GM18909 (cell line): ENCODE measurements at regions not wholly inside any gene's neighbourhood (a gene's known extent, or its start where the extent isn't known, plus 50 kb on each side); places are given as distances from the start of the nearest gene placed in this dataset.

Experiments used
- ATAC-seq: cut with Tn5 transposase; IDR thresholded peaks from one replicate; pipeline ENCODE4 v1.9.1; 2021; ENCODE audit warnings: mild to moderate bottlenecking; ENCODE audit not compliant: unreplicated experiment, poor library complexity

GRCh38 chr9:108182950-108183381 is 672.8 kb downstream of the ACTL7B start:
- ATAC-seq, result peak; percentile 84

DNA sequence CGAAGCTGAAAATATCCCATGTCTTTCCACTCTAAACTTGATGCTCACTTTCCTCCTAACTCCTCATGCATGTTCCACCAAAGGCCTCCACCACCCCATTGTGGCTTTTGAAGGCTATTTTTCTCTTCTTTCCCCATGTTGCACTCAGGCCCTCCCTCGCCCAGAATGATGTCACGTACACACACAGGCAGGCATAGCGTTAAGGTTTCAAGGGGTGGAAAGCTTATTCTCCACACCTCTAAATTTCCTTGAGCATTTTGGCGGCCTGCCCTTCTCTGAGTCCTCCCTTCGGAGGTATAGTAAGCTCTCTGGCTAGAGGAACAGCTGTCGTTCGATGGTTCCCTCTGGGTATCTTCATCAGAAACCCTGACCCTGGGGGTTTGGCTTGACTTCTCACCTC is 673.5 kb downstream of the ACTL7B start:
- no peak for ATAC-seq

GRCh38 chr9:108181441-108181840 is 674.3 kb downstream of the ACTL7B start:
- no peak for ATAC-seq

GRCh38 chr9:108180541-108180940 is 675.2 kb downstream of the ACTL7B start:
- ATAC-seq, result no peak

DNA sequence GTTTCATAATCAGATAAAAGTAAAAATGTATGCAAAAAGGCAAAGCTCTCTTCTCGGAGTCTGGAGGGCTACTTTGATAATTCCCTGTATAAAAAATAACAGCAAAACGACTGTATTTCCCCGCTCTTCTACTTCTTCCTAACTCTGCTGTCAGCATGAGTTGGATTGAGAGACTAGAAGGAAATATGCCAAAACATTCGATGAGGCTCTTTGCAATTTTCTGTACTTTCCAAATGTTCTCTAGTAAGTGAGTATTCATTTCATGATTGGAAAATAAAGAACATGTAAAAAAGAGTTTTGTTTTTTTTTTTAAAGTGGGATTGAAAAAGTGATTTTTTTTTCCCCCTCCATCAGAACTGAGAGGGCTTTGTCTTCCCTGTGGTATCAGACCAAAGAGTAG is 677.5 kb downstream of the ACTL7B start:
- ATAC-seq, result no peak

DNA sequence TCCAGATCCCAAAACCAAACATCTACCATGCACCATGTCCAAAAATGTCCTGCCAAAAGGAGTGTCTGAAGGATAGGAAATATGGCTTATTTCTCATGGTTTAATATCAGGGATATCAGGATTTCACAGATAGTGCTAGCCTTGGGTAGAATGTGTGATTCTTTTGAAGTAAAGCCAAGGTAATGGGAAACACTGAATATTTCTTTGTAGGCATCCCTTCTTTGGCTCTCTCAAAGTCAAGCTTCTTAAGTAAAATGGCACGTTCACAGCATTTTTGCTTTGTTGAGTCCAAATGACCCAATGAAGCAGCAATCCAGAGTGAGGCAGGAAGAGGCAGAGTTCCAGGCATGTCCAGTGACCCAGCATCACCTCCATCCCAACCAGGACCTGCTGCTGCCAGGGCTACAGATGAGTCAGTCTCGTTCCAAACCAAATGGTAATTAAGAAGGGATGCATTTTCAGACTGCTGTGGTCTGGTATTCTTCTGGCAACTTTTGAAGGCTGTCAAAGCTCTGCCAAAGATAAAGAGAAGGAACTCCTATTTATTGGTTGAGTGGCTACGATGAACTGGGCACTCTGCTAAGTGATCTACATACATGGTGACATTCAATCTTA is 678.8 kb upstream of the KLF4 start:
- no peak for ATAC-seq

- ATAC-seq, result no peak
Measured at GRCh38 chr9:108167136-108167900, 677.7 kb upstream of the KLF4 start.

DNA sequence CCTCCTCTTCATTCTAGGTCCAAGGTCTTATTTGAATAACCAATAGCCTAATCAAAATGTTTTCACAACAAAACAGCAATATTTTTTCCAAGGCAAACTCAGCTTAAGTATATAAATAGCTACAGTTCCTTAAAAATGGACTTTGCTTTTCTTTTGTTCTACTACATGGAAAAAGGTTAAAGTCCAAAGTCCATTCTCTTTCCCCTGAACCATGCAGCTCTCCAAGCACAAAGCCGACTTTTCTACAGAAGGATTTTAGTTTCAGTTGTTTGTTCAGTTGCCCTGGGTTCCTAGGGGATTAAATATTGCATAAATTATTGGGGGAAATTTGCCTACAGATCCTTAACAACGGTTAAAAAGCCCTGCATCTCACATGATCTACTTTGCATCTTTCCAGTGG is 677.0 kb upstream of the KLF4 start:
- ATAC-seq, result no peak

- ATAC-seq, result no peak
Measured at GRCh38 chr9:108163321-108164005, 673.9 kb upstream of the KLF4 start.

- ATAC-seq, result no peak
Measured at GRCh38 chr9:108162664-108163063, 673.1 kb upstream of the KLF4 start.

- ATAC-seq, result no peak
Measured at GRCh38 chr9:108161503-108161902, 671.9 kb upstream of the KLF4 start.

DNA sequence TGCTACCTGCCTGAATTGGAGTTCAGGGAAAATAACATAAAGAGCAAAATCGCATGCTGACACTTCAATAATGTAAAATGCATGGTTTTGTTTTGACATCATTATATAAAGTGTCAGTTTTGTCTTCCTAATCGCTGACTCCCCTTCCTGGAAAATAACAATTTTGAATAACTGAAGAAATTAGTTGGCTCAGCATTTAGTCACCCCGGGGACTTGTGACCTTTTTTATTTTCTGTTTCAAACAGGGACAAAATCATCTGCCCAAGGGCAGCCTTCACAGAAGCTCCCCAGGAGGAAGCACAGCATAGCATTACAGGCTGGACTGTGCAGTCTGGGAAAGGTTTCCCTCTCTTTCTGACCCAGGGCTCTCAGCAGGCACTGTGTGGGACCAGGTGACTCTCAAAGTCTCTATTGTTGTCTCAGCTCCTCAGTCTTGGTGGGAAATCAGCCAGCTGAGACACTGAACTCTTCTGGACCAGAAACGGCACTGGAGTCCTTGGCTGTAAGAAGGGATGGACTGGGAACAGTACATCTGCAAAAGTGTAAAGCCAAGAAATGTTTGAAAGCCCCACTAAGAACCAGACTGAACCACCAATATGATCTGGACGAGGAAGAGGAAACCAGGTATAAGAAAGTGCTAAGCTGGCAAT is 671.3 kb upstream of the KLF4 start:
- no peak for ATAC-seq

DNA sequence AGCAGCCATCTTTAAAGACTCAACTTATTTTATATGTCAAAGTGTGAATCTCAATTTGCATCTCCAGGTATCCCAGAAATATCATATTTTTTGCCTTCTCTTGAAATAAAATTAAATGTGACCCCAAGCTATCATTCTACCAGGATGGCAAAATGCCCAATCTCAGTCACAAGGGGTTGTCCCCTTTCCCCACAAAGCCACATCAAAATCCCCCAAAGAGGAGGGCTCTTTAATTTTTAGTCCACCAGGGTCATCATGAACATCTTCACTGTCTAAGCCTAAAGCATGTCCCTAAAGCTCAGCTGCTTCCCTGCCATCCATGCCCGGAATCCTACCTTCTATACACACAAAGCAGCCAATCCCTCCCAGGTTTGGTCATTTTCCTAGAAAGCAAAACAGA is 670.5 kb upstream of the KLF4 start:
- no peak for ATAC-seq

- no peak for ATAC-seq
Measured at GRCh38 chr9:108158236-108158995, 668.8 kb upstream of the KLF4 start.

- ATAC-seq, result no peak
Measured at GRCh38 chr9:108156270-108156998, 666.9 kb upstream of the KLF4 start.

DNA sequence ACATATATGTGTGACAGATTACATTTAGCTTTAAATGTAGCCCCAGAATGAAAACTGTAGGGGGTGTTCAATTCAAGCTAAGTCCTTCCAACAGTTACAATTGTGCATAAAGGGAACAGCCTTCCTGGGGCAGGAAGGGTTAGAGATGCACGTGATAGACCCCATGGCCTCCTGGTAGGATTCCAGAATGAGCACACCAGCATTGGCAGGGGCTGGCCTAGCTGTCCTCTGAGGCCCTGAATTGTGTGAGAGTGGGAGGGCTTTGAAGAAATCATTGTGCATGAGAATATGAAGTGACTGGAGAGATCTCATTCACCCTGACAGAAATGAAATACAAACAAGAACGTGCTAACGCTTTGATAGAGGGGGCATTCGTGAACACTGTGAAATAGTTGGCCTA is 663.8 kb upstream of the KLF4 start:
- no peak for ATAC-seq

DNA sequence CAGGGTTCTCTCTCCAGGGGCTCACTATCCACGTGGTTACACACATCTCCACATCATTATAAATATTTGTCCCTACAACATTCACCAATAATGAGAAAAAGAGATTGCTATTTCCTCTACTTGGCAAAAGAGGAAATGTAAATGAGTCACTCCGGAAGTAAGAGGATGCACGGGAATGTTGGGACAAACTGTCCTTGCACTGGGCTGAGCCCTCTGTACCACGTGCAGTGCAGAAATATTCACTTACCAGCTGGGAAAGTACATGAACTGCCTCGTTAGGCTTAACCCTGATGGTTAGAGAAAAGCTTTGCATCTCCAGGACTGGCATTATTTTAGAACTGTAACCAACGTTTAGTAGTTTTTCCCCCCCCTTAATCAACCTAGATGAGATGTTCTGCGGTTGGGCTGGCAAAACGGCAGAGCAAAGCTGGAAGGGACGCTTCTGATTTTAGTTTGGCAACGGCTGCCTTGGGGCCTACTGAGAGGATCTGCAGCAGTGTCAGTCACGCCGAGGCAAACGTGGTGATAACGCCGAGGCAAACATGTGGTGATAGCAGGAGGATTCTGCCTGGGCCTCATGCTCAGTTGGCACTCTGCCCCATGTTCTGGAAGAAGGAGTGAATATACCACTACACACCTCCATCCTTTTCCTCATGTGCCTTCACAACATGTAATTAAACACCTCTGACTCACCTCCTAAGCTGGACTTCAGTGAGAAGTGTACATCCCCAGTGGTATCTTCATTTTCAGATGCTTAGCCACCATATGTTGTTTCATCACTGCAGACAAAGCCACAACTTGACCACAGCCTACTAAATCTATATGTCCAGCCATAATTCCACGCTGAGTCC is 661.4 kb upstream of the KLF4 start:
- ATAC-seq, result no peak

DNA sequence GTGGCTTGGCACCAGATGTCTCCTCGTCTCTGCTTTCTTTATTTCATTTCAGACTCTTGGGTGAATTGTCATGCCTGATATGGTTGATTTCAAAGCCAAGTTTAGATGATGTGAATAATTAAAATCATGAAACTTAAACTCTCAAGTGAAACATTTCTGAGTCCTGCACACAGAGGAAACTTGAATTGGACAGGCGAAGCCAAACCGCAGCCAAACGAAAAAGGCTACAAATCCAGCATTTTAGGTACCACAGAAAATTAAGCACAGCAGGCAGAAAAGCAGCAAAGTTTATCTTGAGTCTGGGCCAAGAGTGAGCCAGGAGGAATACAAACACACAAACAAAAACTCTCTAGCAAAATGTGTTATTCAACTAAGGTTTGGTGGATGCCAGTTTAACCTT is 659.8 kb upstream of the KLF4 start:
- ATAC-seq, result no peak
